Ovary (tissue), 3 donors: ENCODE measurements at regions not wholly inside any gene's neighbourhood (a gene's known extent, or its start where the extent isn't known, plus 50 kb on each side); places are given as distances from the start of the nearest gene placed in this dataset.

Source experiments
- CTCF ChIP-seq, 3 donors: fragments of 450-650 bp in 2 of 3; fragments of 200-600 bp in 1 of 3; IDR thresholded peaks; one replicate each; pipeline versions ENCODE4 v1.5.1 to v1.8.0; 2016 to 2022; ENCODE audit warnings: antibody characterized with exemption in 3 of 3, mild to moderate bottlenecking in 1 of 3
- POLR2A ChIP-seq: fragments of 450-650 bp; IDR thresholded peaks from one replicate; pipeline ENCODE4 v1.6.1; 2017; ENCODE audit warnings: antibody characterized with exemption, mild to moderate bottlenecking, moderate library complexity
- donor health status: DM: no; HTN: no; CAD: no.

- TF ChIP-seq POLR2A (no peak), CTCF (IDR thresholded peaks at IDR 0.05) (no peak)
These were observed 169.3 kb upstream of the TBL1X start for GRCh38 chrX:9295551-9295950.
